Neural crest cell (in vitro differentiated cells): ENCODE measurements at regions not wholly inside any gene's neighbourhood (a gene's known extent, or its start where the extent isn't known, plus 50 kb on each side); places are given as distances from the start of the nearest gene placed in this dataset.

Experiments used
- DNase-seq: peaks from one replicate; pipeline ENCODE4 v3.0.0; 2021; ENCODE audit warnings: low read depth, mixed read lengths, low spot score
- H3K27ac Mint-ChIP-seq: one replicate; pipeline ENCODE4 v1.8.0; 2021; ENCODE audit warnings: mild to moderate bottlenecking, mixed read lengths; ENCODE audit not compliant: unreplicated experiment
- H3K27me3 Mint-ChIP-seq: 2 replicates; pipeline ENCODE4 v1.8.0; 2021; ENCODE audit warnings: low read depth, mild to moderate bottlenecking, mixed read lengths
- H3K36me3 Mint-ChIP-seq: 2 replicates; pipeline ENCODE4 v1.8.0; 2021; ENCODE audit warnings: low read depth, mild to moderate bottlenecking, mixed read lengths
- H3K4me1 Mint-ChIP-seq: 2 replicates; pipeline ENCODE4 v1.8.0; 2021; ENCODE audit warnings: mixed read lengths
- H3K4me3 Mint-ChIP-seq: one replicate; pipeline ENCODE4 v1.8.0; 2021; ENCODE audit warnings: mild to moderate bottlenecking, mixed read lengths
- H3K9me3 Mint-ChIP-seq: 2 replicates; pipeline ENCODE4 v1.8.0; 2021; ENCODE audit warnings: mixed read lengths
- CTCF ChIP-seq: fragments of 200-600 bp; sonication (generic); conservative IDR thresholded peaks from 2 replicates; pipeline ENCODE4 v1.5.0; 2021; ENCODE audit warnings: antibody characterized with exemption, mild to moderate bottlenecking

DNA sequence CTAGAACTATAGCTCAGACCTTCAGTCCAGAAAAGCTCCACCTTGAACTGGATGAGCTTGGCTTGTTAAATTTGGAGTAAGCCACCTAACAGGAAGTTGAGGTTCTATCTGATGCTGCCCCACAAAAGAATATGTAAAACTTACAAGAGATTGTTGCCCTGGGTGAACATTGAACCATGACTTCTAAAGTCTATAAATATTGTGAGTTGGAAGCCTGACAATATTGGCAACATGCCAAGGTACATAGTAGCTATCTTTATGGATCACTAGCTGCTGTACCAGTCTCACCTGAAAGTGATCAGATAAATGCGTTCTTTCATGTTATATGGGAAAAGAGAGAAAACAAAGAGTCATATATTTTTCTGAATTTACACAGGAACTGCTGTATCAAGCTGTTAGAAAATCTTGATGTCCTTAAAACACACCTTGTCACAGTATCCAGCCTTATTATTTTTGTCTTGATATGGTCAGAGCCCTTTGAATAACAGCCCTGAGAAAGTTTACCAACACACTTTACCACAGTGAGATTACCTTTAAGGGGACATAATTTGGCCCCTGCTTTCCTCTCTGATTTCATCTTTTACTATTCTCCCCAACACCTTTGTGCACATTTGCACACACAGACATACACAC, 92.0 kb downstream of the LSMEM1 start:
- Mint-ChIP-seq H3K4me1 (peaks cover 6% of the 10 kb centered on the region), H3K27me3 (no peaks in the 10 kb centered on the region), H3K27ac (no peak overlapping the region), H3K36me3 (no peaks in the 10 kb centered on the region), H3K9me3 (peaks cover 3% of the 10 kb centered on the region), H3K4me3 (no peak overlapping the region)
- DNase-seq = no peak
- TF ChIP-seq CTCF = no peak

- peaks cover 6% of the 10 kb centered on the region for H3K4me1 Mint-ChIP-seq
- DNase-seq = no peak
- no peak overlapping the region for H3K27ac Mint-ChIP-seq
- H3K9me3 Mint-ChIP-seq = peaks cover 3% of the 10 kb centered on the region
- TF ChIP-seq CTCF = no peak
- no peaks in the 10 kb centered on the region for H3K36me3 Mint-ChIP-seq
- H3K27me3 Mint-ChIP-seq = no peaks in the 10 kb centered on the region
- H3K4me3 Mint-ChIP-seq = no peak overlapping the region
Observed at GRCh38 chr7:112573302-112574039, 92.7 kb downstream of the LSMEM1 start.

DNA sequence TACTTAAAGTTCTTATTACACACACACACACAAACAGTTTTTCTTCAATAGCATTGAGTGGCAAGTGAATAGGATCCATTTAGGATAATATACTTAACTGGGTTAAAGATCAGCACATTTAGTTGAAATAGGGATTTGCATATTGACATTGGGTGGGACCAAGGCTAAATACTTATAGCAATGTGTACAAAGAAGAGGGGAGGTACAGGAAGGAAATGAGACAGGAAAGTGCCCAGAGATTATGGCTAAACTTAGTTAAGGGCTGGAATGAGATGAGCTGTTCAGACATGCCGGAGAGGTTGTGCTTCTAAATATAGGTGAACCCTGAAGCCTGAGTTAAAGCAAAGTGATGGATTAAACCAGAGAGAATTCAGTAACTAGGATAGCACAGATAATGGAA, 95.1 kb downstream of the LSMEM1 start:
- Mint-ChIP-seq H3K27ac (no peak overlapping the region), H3K36me3 (no peaks in the 10 kb centered on the region), H3K9me3 (peaks cover 6% of the 10 kb centered on the region), H3K27me3 (no peaks in the 10 kb centered on the region), H3K4me1 (peaks cover 6% of the 10 kb centered on the region), H3K4me3 (no peak overlapping the region)
- no peak for DNase-seq
- TF ChIP-seq CTCF = no peak

DNA sequence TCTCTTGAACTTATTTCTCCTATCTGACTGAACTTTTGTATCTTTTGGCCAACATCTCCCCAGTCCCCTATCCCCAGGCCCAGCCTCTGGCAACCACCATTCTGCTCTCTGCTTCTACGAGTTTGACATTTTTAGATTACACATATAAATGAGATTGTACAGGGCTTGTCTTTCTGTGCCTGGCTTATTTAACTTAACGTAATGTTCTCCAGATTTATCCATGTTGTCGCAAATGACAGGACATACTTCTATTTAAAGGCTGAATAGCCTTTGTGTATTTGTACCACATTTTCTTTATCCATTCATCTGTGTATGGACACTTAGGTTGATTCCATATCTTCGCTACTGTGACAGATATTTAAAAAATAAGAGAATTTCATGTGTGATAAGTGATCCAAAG, 98.6 kb downstream of the LSMEM1 start:
- no peak overlapping the region for H3K27ac Mint-ChIP-seq
- no peak for TF ChIP-seq CTCF
- H3K4me1 Mint-ChIP-seq = no peaks in the 10 kb centered on the region
- peaks cover 6% of the 10 kb centered on the region for H3K9me3 Mint-ChIP-seq
- H3K4me3 Mint-ChIP-seq = no peak overlapping the region
- H3K36me3 Mint-ChIP-seq = no peaks in the 10 kb centered on the region
- DNase-seq = no peak
- no peaks in the 10 kb centered on the region for H3K27me3 Mint-ChIP-seq

DNA sequence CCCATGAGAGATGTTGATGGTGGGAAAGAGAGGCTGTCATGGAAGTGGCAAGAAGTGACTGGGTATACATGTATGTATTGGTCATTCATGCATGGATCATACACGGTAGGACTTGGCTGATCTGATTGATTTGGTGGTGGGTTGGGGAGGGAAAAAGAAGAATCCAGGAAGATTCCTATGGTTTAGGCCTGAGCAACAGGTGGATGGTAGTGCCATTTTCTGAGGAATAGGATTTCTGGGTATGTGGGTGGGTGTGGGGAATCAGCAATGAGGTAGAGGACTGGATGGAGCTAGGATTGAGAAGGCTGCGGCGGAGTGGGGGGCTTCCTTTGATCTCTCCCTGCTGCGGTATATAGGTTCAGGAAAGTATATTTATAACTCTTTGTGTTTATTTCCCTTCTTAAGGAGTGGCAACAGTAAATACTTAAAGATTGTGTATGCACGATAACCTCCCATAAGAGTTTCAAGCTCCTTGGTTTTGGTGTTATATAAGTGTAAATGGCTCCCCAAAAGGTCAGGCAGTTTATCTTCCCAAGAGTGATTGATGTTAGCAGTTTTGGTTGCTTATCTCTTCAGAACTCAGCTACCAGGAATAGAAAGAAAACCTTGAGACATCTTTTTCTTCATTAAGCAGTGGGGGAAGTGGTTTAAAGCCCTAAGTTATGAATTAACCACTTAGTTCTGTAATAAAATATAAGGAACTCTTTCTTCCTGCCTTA, 100.1 kb downstream of the LSMEM1 start:
- no peaks in the 10 kb centered on the region for H3K36me3 Mint-ChIP-seq
- TF ChIP-seq CTCF = no peak
- H3K4me1 Mint-ChIP-seq = no peaks in the 10 kb centered on the region
- no peaks in the 10 kb centered on the region for H3K27me3 Mint-ChIP-seq
- no peak overlapping the region for H3K27ac Mint-ChIP-seq
- no peak overlapping the region for H3K4me3 Mint-ChIP-seq
- H3K9me3 Mint-ChIP-seq = peaks cover 4% of the 10 kb centered on the region
- no peak for DNase-seq
